ENCODE measurements at regions not wholly inside any gene's neighbourhood (a gene's known extent, or its start where the extent isn't known, plus 50 kb on each side); places are given as distances from the start of the nearest gene placed in this dataset.
A peak's percentile ranks its signal among the peaks of the same experiment; 100 is the strongest.

DNA sequence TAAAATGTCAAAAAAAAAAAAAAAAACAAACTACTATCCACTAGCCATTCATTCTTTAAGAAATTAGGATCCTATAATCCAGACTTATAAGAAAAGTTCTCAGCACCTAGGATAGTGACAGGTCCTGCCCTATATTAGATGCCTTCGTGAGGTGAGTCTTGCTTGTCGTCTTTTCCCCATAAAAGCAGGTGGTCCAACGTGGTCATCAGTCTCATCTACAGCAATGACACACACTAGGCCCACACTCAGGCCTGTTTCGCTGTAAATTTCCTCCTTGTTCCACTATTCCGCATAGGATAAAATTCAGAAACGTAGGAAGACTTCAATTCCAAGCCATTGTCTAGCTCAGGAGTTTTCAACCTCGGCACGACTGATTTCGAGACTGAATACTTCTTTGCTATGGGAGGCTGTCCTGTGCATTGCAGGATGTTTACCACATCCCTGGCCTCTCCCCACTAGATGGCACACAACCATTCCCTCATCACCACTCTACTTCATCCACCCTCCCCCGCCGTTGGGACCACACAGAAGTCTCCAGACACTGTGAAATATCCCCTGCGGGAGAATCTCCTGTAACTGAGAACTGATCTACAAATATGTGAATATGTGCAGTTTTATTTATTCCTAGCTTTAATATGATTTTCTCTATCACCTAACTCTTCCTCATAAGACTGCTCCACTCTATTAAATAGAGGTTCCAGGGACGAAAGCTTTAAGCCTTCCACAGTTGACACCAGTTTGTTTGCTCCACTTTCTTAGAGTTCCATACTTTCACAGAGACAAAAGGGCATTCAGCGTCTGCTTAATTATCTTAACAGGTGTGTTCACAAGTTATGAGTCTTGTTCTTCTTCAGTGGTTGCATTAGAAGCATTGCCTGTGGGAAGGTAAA, 346.3 kb downstream of the BMP2 start:
- no peak overlapping the region for H3K4me3 ChIP-seq (ENCODE audit: control insufficient read depth in 2 of 3, extremely low read depth in 1 of 3, insufficient read depth in 2 of 3, low read depth in 1 of 3, low read length in 3 of 3)
- dilution Hi-C loops (cut with MboI; ENCODE audit: extremely low pct_ligation_motif_present, low sequenced_read_pairs) = no loop called here
- no peaks in the 10 kb centered on the region for H3K27me3 ChIP-seq (ENCODE audit: control insufficient read depth, extremely low read depth, insufficient read depth, low read length)
- no peak overlapping the region for H3K4me2 ChIP-seq (ENCODE audit: control insufficient read depth, extremely low read depth, insufficient read depth, low read depth, low read length)
- H3K9me1 ChIP-seq (ENCODE audit: control insufficient read depth, extremely low read depth, insufficient read depth, low read length) = no peaks in the 10 kb centered on the region
- H3K4me1 ChIP-seq (ENCODE audit: control insufficient read depth, extremely low read depth, insufficient read depth, low read length) = no peaks in the 10 kb centered on the region
- no peak overlapping the region for H3K9ac ChIP-seq (ENCODE audit: control insufficient read depth, extremely low read depth, insufficient read depth, low read length)
- no peaks in the 10 kb centered on the region for H3K9me3 ChIP-seq (ENCODE audit: control insufficient read depth, low read depth, low read length)
- no peaks in the 10 kb centered on the region for H3K79me2 ChIP-seq (ENCODE audit: control insufficient read depth, insufficient read depth, low read length)
- TF ChIP-seq, protein P1, sequence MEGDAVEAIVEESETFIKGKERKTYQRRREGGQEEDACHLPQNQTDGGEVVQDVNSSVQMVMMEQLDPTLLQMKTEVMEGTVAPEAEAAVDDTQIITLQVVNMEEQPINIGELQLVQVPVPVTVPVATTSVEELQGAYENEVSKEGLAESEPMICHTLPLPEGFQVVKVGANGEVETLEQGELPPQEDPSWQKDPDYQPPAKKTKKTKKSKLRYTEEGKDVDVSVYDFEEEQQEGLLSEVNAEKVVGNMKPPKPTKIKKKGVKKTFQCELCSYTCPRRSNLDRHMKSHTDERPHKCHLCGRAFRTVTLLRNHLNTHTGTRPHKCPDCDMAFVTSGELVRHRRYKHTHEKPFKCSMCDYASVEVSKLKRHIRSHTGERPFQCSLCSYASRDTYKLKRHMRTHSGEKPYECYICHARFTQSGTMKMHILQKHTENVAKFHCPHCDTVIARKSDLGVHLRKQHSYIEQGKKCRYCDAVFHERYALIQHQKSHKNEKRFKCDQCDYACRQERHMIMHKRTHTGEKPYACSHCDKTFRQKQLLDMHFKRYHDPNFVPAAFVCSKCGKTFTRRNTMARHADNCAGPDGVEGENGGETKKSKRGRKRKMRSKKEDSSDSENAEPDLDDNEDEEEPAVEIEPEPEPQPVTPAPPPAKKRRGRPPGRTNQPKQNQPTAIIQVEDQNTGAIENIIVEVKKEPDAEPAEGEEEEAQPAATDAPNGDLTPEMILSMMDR (optimal IDR thresholded peaks at IDR 0.05 in 1 of 3, IDR thresholded peaks at IDR 0.05 in 1 of 3, conservative IDR thresholded peaks at IDR 0.05 in 1 of 3; ENCODE audit: extremely low read depth in 1 of 3, insufficient read depth in 2 of 3, low read length in 3 of 3) = peak; percentile 60 to 94 (median 74)
- no peak for TF ChIP-seq EZH2 (IDR thresholded peaks at IDR 0.05; ENCODE audit: low read length)
- H2AFZ ChIP-seq (ENCODE audit: control insufficient read depth, low read length) = no peak overlapping the region
- H4K20me1 ChIP-seq (ENCODE audit: control insufficient read depth, extremely low read depth, insufficient read depth, low read length) = no peaks in the 10 kb centered on the region
- no peaks in the 10 kb centered on the region for H3K36me3 ChIP-seq (ENCODE audit: control insufficient read depth in 2 of 2, extremely low read depth in 1 of 2, insufficient read depth in 2 of 2, low read length in 2 of 2)
- no peak overlapping the region for H3K27ac ChIP-seq (ENCODE audit: control insufficient read depth, insufficient read depth, low read length)
- no peak for DNase-seq (ENCODE audit: low read depth, low spot score)
- peak; percentile 75 for FAIRE-seq

DNA sequence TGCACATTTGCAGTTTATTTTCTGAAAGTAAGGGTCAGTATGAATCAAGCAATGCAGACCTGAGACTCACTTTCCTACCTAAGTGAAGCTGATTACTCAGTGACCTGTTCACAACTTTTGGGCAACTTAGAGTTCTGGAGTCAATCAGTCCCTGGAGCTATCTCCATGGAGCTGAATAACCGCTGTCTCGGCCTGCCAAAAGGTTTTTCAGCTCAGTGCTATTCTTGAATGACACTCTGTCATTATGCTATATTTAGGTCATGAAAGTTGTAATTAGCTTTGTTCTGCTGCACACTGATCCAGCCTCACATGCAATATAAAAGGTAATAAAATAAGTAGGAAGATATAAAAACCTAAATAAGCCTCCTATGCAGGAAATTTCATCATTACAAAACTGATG, 356.0 kb downstream of the BMP2 start:
- TF ChIP-seq, protein P1 (optimal IDR thresholded peaks at IDR 0.05 in 1 of 3, IDR thresholded peaks at IDR 0.05 in 1 of 3, conservative IDR thresholded peaks at IDR 0.05 in 1 of 3; ENCODE audit: extremely low read depth in 1 of 3, insufficient read depth in 2 of 3, low read length in 3 of 3) = no peak
- TF ChIP-seq EZH2 (IDR thresholded peaks at IDR 0.05; ENCODE audit: low read length) = no peak
- no peak for DNase-seq (ENCODE audit: low read depth, low spot score)
- H3K4me1 ChIP-seq (ENCODE audit: control insufficient read depth, extremely low read depth, insufficient read depth, low read length) = no peaks in the 10 kb centered on the region
- H3K9me3 ChIP-seq (ENCODE audit: control insufficient read depth, low read depth, low read length) = no peaks in the 10 kb centered on the region
- no peak overlapping the region for H2AFZ ChIP-seq (ENCODE audit: control insufficient read depth, low read length)
- H3K4me2 ChIP-seq (ENCODE audit: control insufficient read depth, extremely low read depth, insufficient read depth, low read depth, low read length) = no peak overlapping the region
- dilution Hi-C loops (cut with MboI; ENCODE audit: extremely low pct_ligation_motif_present, low sequenced_read_pairs) = no loop called here
- no peaks in the 10 kb centered on the region for H4K20me1 ChIP-seq (ENCODE audit: control insufficient read depth, extremely low read depth, insufficient read depth, low read length)
- H3K27ac ChIP-seq (ENCODE audit: control insufficient read depth, insufficient read depth, low read length) = no peak overlapping the region
- no peaks in the 10 kb centered on the region for H3K36me3 ChIP-seq (ENCODE audit: control insufficient read depth in 2 of 2, extremely low read depth in 1 of 2, insufficient read depth in 2 of 2, low read length in 2 of 2)
- no peaks in the 10 kb centered on the region for H3K9me1 ChIP-seq (ENCODE audit: control insufficient read depth, extremely low read depth, insufficient read depth, low read length)
- H3K9ac ChIP-seq (ENCODE audit: control insufficient read depth, extremely low read depth, insufficient read depth, low read length) = no peak overlapping the region
- no peak for FAIRE-seq
- H3K27me3 ChIP-seq (ENCODE audit: control insufficient read depth, extremely low read depth, insufficient read depth, low read length) = no peaks in the 10 kb centered on the region
- H3K79me2 ChIP-seq (ENCODE audit: control insufficient read depth, insufficient read depth, low read length) = no peaks in the 10 kb centered on the region
- no peak overlapping the region for H3K4me3 ChIP-seq (ENCODE audit: control insufficient read depth in 2 of 3, extremely low read depth in 1 of 3, insufficient read depth in 2 of 3, low read depth in 1 of 3, low read length in 3 of 3)

Data from keratinocyte (primary cell).